SW 1271 (cell line): ENCODE measurements at regions not wholly inside any gene's neighbourhood (a gene's known extent, or its start where the extent isn't known, plus 50 kb on each side); places are given as distances from the start of the nearest gene placed in this dataset.

ENCODE experiments used
- DNase-seq, 2 experiments: peaks; one replicate each; lab custom pipeline; 2025; lab: John Stamatoyannopoulos, UW

- DNase-seq = no peak
Observed at GRCh38 chr18:22847392-22847791, 85.7 kb upstream of the RBBP8 start.

GRCh38 chr18:22847867-22848451 lies 85.2 kb upstream of the RBBP8 start:
- DNase-seq = no peak

DNA sequence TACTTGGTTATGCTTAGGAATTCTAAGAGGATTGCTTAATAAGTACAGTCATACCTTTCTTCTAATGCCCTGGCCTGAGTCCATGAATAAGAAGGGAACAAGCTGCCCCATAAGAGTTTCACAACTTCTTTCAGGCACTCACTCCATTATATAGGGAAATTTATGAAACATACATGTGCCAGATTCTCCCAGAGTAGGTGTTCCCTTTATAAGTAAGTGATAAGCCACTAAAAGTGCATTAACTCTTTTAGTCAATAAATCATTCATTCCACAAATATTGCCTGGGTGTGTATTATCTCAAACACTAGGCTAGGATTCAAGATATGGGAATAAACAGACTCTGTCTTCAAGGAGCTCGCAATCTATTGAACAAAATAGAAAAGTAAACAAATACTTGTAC lies 84.5 kb upstream of the RBBP8 start:
- no peak for DNase-seq

DNA sequence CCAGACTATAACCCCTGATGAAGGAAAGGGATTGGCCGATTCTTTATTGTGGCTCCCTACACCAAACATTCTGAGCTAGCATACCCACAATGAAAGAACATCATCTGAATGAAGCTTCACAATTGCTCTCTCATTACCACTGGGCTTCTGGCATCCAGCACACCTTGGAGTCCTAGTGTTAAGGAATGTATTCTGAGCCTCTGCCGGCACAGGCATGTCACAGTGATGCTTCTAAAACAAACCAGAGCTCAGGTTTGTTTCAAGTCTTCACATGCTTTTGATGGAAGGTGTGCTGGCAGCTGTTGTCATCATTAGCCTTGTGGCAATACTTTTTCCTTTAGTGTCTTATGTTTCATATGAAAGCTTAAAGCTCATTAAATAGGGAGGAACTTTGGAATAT lies 76.3 kb upstream of the RBBP8 start:
- DNase-seq = no peak

DNA sequence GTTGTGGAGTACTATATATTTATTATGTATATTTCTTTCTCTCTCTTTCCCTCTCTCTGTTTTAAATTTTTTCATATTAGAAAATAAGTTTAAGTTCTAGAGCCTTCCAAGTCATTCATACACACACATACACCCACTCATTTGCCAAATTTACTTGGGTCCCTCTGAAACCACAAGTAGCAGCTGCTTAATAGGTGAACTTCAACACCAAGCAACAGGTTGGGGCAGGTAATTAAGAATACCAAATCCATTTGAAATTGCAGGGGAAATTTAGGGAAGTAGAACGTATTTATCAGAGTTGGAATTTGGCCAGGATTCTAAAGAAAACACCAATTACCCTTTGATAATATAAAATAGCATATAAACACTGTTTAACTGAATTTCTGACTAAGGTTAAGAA lies 75.0 kb upstream of the RBBP8 start:
- no peak for DNase-seq

DNA sequence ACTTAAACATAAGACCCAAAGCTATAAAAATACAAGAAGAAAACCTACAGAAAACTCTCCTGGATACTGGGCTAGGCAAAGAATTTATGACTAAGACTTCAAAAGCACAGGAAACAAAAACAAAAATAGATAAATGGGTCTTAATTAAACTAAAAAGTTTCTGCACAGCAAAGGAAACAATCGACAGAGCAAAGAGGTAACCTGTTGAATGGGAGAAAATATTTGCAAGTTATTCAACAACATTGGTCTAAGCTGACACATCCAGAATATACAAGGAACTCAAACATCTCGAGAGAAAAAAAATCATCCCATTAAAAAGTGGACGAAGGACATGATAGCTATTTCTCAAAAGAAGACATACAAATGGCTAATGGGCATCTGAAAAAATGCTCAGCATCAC lies 72.3 kb upstream of the RBBP8 start:
- DNase-seq = no peak

- no peak for DNase-seq
Observed at GRCh38 chr18:22865354-22866116, 67.6 kb upstream of the RBBP8 start.

DNA sequence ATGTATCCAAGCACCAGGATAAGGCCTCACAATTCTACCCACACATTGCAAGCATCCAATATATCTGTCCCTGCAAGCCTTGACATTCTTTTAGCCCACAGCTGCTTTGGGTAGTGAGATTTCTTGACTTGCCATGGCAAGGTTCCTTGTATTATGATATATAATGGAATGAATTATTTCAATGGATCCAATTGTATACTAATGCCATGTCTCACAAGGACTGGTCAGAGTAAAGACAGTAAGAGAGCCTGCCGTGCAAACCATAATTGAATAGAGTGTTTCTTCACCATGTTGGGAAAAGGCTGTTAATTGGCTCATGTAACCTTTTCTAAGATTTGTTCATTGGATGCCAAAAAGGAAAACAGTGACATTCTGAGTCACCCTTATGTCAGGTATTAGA lies 64.3 kb upstream of the RBBP8 start:
- no peak for DNase-seq

- DNase-seq = no peak
Observed at GRCh38 chr18:22871809-22872525, 61.2 kb upstream of the RBBP8 start.

DNA sequence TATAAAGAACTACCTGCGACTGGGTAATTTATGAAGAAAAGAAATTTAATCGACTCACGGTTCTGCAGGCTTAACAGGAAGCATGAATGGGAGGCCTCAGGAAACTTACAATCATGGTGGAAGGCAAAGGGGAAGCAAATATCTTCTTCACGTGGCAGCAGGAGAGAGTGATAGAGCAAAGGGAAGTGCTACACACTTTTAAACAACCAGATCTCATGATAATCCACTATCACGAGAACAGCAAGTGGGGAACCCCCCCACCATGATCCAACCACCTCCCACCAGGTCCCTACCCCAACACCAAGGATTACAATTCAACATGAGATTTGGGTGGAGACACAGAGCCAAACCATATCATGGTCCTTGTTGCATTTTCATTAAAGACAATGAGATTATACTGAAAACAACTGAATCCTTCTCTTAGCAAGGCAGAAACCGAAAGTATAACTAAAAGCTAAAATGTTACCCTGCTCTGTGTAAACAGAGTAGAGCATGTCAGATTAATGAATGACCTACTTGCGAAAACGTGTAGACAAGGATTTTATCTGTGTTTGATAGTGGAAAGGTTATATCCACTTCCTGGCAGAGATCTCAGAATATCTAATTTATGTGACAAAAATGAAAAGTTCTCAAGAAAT lies 60.1 kb upstream of the RBBP8 start:
- DNase-seq = no peak

GRCh38 chr18:22879293-22879692 lies 53.8 kb upstream of the RBBP8 start:
- DNase-seq = no peak

DNA sequence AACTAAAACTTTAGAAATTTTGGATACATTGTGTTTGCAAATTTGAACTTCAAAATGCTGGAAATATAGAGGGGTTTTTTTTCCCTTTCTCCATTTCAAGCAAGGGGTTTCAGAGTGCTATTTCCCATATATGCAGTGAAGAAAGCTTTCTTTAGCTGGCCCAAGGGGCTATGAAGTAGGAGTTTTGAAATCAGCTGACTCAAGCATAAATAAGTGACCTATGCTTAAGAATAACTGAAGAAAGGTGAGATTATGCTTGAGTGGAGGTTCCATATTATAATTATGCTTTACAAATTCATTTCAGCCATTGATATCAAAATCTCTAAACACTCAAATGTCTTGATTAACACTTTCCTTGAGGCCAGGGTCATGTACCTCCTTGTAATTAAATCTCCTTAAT lies 51.0 kb upstream of the RBBP8 start:
- no peak for DNase-seq

DNA sequence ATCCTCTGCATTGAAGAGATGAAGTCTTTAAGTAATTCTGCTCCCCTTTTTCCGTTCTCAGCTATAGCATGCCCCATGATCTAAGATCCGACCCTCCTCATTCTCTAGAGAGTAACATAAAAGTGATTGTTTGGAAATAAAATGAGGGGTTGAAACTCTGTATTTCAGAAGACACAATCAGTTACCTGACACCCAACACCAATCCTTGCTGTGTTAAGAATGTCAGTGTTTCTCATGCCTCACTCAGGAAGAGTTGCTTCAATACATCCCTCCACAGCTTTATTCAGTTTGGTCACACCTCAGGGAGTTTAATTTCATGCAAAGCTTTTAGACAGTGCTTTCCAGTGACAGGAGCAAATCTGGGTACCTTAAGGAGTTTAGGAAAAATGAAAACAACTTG lies 49.9 kb upstream of the RBBP8 start:
- DNase-seq = no peak
